Esophagus squamous epithelium (tissue), 4 donors: ENCODE measurements at regions not wholly inside any gene's neighbourhood (a gene's known extent, or its start where the extent isn't known, plus 50 kb on each side); places are given as distances from the start of the nearest gene placed in this dataset.

Experiments used
- POLR2A ChIP-seq, 4 donors: fragments of 450-650 bp; IDR thresholded peaks; one replicate each; pipeline ENCODE4 v1.6.1; 2017; ENCODE audit warnings: antibody characterized with exemption in 4 of 4, mild to moderate bottlenecking in 4 of 4, moderate library complexity in 3 of 4
- TF ChIP-seq, protein P1 (sequence below), 6 experiments: fragments of 450-650 bp in 4 of 6; fragments of 200-600 bp in 2 of 6; sonication (generic) in 2 of 6; IDR thresholded peaks; one replicate each; pipeline ENCODE4 v1.5.1; 2016 to 2019; ENCODE audit warnings: antibody characterized with exemption in 6 of 6, mild to moderate bottlenecking in 4 of 6, moderate library complexity in 4 of 6

DNA sequence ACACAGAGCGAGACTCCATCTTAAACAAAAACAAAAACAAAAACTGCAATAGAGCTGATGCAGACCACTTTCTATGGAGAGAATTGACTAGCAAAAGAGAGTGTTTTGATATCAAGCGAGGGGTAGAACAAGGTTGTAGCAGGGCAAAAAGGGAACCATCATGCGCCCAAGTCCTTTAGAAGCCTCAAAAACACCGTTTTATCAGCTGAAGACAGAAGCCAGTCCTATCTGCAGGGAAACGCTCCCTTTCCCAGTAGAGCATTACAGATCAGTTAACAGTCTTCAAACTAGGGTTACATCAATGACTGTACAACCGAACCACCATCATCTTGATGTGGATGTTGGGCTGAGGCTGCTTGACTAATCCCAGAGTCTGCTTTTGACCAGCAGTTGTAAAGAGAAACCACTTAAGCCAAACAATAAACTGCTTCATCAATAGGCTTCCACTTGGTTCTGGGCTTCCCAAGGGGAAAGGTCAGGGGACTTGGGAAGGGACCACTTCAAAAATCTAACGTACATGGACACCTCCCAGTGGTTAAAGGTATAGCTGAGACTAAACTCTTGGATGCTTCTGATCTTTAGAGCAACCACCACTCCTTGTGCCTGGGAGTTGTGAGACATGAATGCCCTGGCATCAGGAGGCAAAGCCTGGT is 59.6 kb upstream of the SPDEF start:
- TF ChIP-seq, protein P1, sequence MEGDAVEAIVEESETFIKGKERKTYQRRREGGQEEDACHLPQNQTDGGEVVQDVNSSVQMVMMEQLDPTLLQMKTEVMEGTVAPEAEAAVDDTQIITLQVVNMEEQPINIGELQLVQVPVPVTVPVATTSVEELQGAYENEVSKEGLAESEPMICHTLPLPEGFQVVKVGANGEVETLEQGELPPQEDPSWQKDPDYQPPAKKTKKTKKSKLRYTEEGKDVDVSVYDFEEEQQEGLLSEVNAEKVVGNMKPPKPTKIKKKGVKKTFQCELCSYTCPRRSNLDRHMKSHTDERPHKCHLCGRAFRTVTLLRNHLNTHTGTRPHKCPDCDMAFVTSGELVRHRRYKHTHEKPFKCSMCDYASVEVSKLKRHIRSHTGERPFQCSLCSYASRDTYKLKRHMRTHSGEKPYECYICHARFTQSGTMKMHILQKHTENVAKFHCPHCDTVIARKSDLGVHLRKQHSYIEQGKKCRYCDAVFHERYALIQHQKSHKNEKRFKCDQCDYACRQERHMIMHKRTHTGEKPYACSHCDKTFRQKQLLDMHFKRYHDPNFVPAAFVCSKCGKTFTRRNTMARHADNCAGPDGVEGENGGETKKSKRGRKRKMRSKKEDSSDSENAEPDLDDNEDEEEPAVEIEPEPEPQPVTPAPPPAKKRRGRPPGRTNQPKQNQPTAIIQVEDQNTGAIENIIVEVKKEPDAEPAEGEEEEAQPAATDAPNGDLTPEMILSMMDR (IDR thresholded peaks at IDR 0.05) = no peak
- TF ChIP-seq POLR2A (IDR thresholded peaks at IDR 0.05) = no peak
